NT2/D1 (cell line): ENCODE measurements at regions not wholly inside any gene's neighbourhood (a gene's known extent, or its start where the extent isn't known, plus 50 kb on each side); places are given as distances from the start of the nearest gene placed in this dataset.

Experiments
- DNase-seq: peaks from one replicate; pipeline ENCODE4 v3.0.0-alpha.2; 2011; ENCODE audit warnings: low read depth, low spot score
- H3K27me3 ChIP-seq: 2 replicates; pipeline ENCODE4 v1.6.0; 2011; ENCODE audit warnings: mild to moderate bottlenecking; ENCODE audit not compliant: insufficient read length, insufficient read depth
- H3K36me3 ChIP-seq: 2 replicates; pipeline ENCODE4 v1.6.1; 2011; ENCODE audit warnings: mild to moderate bottlenecking, low read length, mixed read lengths; ENCODE audit not compliant: insufficient read depth, insufficient read length
- H3K4me1 ChIP-seq: 2 replicates; pipeline ENCODE4 v1.5.1; 2011; ENCODE audit not compliant: insufficient read depth, insufficient read length
- H3K4me3 ChIP-seq: 2 replicates; pipeline ENCODE4 v1.5.1; 2011; ENCODE audit warnings: low read depth; ENCODE audit not compliant: insufficient read length
- H3K9ac ChIP-seq: 2 replicates; pipeline ENCODE4 v1.6.0; 2011; ENCODE audit warnings: low read depth; ENCODE audit not compliant: insufficient read length
- H3K9me3 ChIP-seq: 2 replicates; pipeline ENCODE4 v1.5.1; 2011; ENCODE audit warnings: mild to moderate bottlenecking, low read length; ENCODE audit not compliant: insufficient read depth
- SUZ12 ChIP-seq: IDR thresholded peaks from 2 replicates; pipeline ENCODE4 v1.6.1; 2011; ENCODE audit not compliant: insufficient read length, insufficient read depth; ENCODE audit errors: extremely low read depth
- YY1 ChIP-seq: IDR thresholded peaks from 2 replicates; pipeline ENCODE4 v1.6.1; 2011; ENCODE audit not compliant: insufficient read length, insufficient read depth
- ZNF274 ChIP-seq: IDR thresholded peaks from 2 replicates; pipeline ENCODE4 v1.6.1; 2011; ENCODE audit warnings: mild to moderate bottlenecking, low read depth, low read length

GRCh38 chr11:70028147-70028855, 49.8 kb upstream of the ANO1 start:
- Histone ChIP-seq H3K4me1 (peaks cover 4% of the 10 kb centered on the region), H3K4me3 (no peak overlapping the region), H3K9me3 (no peaks in the 10 kb centered on the region), H3K9ac (no peak overlapping the region), H3K27me3 (peaks cover 4% of the 10 kb centered on the region), H3K36me3 (no peaks in the 10 kb centered on the region)
- TF ChIP-seq YY1 (no peak), SUZ12 (no peak), ZNF274 (no peak)
- DNase-seq: no peak
